Colonic mucosa (tissue), 4 donors: ENCODE measurements at regions not wholly inside any gene's neighbourhood (a gene's known extent, or its start where the extent isn't known, plus 50 kb on each side); places are given as distances from the start of the nearest gene placed in this dataset.
"Not testable (repeated sequence)": the region's sequence is repeated elsewhere in the genome, so short reads cannot be mapped to it uniquely, and the experiment has no call there.

Source experiments
- DNase-seq: peaks from one replicate; pipeline ENCODE4 v3.0.0-alpha.2; 2020
- H3K27ac ChIP-seq: fragments of 200-600 bp; one replicate; pipeline ENCODE4 v1.8.0; 2021
- H3K27me3 ChIP-seq: fragments of 200-600 bp; one replicate; pipeline ENCODE4 v1.8.0; 2021
- H3K36me3 ChIP-seq: fragments of 200-600 bp; one replicate; pipeline ENCODE4 v1.8.0; 2021
- H3K4me1 ChIP-seq: fragments of 200-600 bp; one replicate; pipeline ENCODE4 v1.8.0; 2021; ENCODE audit warnings: mild to moderate bottlenecking
- H3K4me3 ChIP-seq: fragments of 200-600 bp; one replicate; pipeline ENCODE4 v1.8.0; 2021
- H3K9ac ChIP-seq, 2 donors: one replicate each; pipeline ENCODE4 v1.7.0; 2013; ENCODE audit warnings: control low read depth in 2 of 2, low read depth in 2 of 2, low read length in 2 of 2
- H3K9me3 ChIP-seq: fragments of 200-600 bp; one replicate; pipeline ENCODE4 v1.8.0; 2021
- intact Hi-C: fragments of 100-400 bp; cut with DNase I; formaldehyde crosslinking; loops from one replicate; pipeline ENCODE4 v1.14.1; 2022
- TF ChIP-seq, protein P1 (sequence below): fragments of 200-600 bp; IDR thresholded peaks from one replicate; pipeline ENCODE4 v1.8.0; 2022; ENCODE audit warnings: antibody characterized with exemption, mild to moderate bottlenecking
- donor health status: healthy.
- donor health status: DM: no; HTN: no; CAD: no.
- donor health status: DM: no; HTN: no; CAD: no.

DNA sequence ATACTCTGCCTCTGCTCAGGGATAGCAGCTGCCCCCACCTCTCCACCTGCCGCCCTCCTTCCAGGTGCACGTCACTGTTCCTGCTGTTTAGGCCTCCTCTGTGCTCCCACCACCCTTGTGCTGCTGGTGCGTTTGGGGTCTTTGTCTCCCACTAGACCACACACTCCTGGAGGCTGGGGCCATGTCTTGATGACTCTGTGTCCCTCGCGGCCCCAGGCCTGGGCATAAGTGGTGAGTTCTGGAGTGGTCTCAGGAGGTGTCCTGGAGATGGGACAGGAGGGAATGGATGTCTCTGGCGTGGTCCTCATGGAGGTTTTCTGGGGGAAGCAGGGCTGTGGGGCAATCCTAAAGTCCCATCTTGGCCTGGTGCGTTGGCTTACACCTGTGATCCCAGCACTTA, 132.1 kb downstream of the TFCP2L1 start:
- Histone ChIP-seq H3K9me3 (no peaks in the 10 kb centered on the region), H3K4me1 (peaks cover 7% of the 10 kb centered on the region), H3K4me3 (no peak overlapping the region), H3K9ac (no peak overlapping the region), H3K36me3 (no peaks in the 10 kb centered on the region), H3K27me3 (no peaks in the 10 kb centered on the region), H3K27ac (no peak overlapping the region)
- intact Hi-C loops, result no loop called here
- TF ChIP-seq, protein P1, sequence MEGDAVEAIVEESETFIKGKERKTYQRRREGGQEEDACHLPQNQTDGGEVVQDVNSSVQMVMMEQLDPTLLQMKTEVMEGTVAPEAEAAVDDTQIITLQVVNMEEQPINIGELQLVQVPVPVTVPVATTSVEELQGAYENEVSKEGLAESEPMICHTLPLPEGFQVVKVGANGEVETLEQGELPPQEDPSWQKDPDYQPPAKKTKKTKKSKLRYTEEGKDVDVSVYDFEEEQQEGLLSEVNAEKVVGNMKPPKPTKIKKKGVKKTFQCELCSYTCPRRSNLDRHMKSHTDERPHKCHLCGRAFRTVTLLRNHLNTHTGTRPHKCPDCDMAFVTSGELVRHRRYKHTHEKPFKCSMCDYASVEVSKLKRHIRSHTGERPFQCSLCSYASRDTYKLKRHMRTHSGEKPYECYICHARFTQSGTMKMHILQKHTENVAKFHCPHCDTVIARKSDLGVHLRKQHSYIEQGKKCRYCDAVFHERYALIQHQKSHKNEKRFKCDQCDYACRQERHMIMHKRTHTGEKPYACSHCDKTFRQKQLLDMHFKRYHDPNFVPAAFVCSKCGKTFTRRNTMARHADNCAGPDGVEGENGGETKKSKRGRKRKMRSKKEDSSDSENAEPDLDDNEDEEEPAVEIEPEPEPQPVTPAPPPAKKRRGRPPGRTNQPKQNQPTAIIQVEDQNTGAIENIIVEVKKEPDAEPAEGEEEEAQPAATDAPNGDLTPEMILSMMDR, result no peak
- no peak for DNase-seq

DNA sequence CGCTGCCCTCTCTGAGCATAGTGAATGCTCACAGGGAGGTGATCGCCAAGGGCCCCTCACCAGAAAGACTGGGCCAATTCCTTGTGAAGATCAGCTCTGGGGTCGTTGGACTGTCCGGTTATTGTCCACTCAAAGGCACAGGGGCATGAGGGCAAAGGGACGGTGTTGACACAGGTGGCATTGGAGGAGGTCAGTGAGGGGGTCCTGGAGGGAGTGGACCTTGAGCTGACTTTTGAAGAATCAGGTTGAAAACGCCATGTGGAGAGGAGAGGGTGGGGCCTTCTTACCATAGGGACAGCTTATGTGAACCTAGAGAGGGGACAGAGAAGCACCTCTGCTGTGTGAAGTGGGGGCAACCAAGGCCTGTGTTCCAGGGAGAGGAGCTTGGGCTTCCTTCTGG, 131.5 kb downstream of the TFCP2L1 start:
- intact Hi-C loops, result no loop called here
- no peak for DNase-seq
- H3K4me3 ChIP-seq, result no peak overlapping the region
- H3K36me3 ChIP-seq, result no peaks in the 10 kb centered on the region
- TF ChIP-seq, protein P1, result no peak
- no peaks in the 10 kb centered on the region for H3K27me3 ChIP-seq
- H3K27ac ChIP-seq, result no peak overlapping the region
- no peaks in the 10 kb centered on the region for H3K9me3 ChIP-seq
- no peak overlapping the region for H3K9ac ChIP-seq
- H3K4me1 ChIP-seq, result peaks cover 7% of the 10 kb centered on the region

DNA sequence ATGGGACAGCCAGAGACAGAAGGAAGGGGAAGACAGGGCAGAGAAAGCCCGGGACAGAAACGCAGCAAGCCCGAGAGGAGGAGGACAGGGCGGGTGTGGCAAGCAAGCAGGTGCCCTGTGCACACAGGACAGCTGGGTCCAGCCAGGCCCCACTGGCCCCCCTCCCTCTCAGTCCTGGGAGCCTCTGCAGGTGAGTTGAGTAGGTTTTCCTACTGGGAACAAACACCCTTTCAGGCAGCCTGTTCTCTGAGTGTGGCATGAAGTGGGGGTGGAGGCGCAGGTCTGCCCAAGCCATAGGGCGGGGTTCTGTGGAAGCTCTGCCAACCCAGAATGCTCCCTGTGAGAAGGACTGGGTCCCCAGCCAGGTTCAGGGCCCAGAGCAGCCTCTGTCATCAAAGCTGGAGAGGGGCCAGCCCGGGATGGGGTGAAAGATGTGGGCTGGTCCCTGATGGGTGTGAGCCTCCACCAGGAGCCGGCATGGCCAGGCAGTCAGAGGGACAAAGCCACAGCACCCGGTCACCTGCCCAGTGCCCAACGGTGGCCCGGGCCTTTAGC, 129.4 kb downstream of the TFCP2L1 start:
- peaks cover 7% of the 10 kb centered on the region for H3K4me1 ChIP-seq
- TF ChIP-seq, protein P1, result no peak
- peak overlapping the region; percentile 66 for H3K27ac ChIP-seq
- peak overlapping the region; percentile 3 for H3K4me3 ChIP-seq
- intact Hi-C loops, result no loop called here
- no peaks in the 10 kb centered on the region for H3K9me3 ChIP-seq
- H3K9ac ChIP-seq, result peak overlapping the region; percentile 3 to 73
- no peaks in the 10 kb centered on the region for H3K36me3 ChIP-seq
- no peaks in the 10 kb centered on the region for H3K27me3 ChIP-seq
- DNase-seq, result peak; percentile 86

DNA sequence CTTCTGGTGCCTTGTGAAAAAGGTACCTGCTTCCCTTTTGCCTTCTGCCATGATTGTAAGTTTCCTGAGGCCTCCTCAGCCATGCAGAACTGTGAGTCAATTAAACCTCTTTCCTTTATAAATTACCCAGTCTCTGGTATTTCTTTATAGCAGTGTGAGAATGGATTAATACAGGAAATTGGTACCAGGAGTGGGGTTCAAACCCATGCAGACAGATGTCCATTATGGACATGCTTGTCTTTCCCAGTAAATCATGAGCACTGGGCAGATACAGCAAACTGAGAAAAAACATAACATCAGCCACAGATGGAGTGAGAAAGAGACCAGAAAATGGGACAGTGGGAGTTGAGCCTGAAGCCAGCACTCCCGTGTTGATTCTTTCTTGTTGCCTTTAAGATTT, 127.5 kb downstream of the TFCP2L1 start:
- H3K4me1 ChIP-seq, intact Hi-C loops, H3K9me3 ChIP-seq, DNase-seq, H3K4me3 ChIP-seq, H3K36me3 ChIP-seq, H3K27me3 ChIP-seq, H3K27ac ChIP-seq, H3K9ac ChIP-seq: not testable (repeated sequence)

DNA sequence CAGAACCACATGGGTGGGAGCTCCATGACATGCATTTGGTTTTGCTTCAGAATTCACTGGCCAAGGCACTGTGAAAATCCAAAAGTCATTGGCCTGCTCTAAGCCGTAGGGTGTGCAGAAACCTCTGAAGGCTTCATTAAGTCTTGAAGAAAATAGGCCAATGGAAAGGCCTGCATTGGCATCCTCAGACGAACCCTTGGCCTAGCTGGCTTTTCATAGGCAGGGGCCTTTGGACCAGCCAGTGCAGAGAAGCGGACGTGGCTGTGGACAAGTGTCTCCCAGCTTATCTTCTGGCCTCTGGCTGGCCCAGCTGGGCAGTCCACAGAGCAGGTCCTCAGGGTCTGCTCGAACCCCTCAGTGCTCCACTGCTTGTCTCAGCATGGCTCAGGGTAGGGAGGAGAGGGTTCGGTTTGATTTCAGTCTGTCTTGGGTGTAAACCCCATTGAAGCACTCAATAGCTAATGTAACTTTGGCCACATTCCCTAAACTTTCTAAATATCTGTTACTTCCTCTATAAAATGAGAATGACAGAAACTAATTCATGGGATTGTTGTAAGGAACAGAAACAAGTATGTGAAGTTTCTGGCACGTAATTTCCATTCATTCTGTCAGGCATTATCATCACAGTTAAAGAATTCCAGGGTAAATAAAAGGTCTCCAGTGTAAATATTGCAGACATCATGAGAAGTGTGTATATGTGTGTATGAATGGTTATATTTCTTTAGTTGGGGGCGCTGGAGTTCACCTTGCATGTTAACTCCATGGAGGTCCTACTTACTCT, 125.5 kb downstream of the TFCP2L1 start:
- Histone ChIP-seq H3K27ac (no peak overlapping the region), H3K9me3 (no peaks in the 10 kb centered on the region), H3K36me3 (no peaks in the 10 kb centered on the region), H3K9ac (no peak overlapping the region), H3K4me1 (peaks cover 7% of the 10 kb centered on the region), H3K27me3 (no peaks in the 10 kb centered on the region), H3K4me3 (no peak overlapping the region)
- intact Hi-C loops, result no loop called here
- DNase-seq, result no peak
- TF ChIP-seq, protein P1, result no peak

DNA sequence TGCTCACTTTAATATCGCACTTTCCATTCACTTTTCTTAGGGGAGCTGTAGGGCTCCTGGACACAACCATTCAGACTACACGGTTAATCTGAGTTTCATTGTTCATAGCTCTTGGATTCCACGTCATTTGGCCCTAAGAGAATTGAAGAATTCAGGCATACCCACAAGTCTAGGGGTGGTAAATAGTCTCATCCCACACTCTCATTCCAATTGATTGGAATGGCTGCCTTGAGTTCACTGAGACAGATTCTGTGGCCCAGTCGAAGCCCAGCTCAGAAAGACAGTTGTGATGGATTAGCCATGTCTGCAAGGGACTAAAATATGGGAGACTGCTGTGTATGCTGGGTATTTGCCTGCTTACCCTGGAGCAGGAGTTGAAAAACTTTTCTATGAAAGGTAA, 124.6 kb downstream of the TFCP2L1 start:
- intact Hi-C loops, result no loop called here
- H3K4me3 ChIP-seq, result no peak overlapping the region

More for the DNA sequence above, 124.6 kb downstream of the TFCP2L1 start:
- no peaks in the 10 kb centered on the region for H3K27me3 ChIP-seq
- peaks cover 4% of the 10 kb centered on the region for H3K4me1 ChIP-seq
- DNase-seq, result no peak
- no peak overlapping the region for H3K9ac ChIP-seq
- TF ChIP-seq, protein P1, result no peak
- no peak overlapping the region for H3K27ac ChIP-seq
- no peaks in the 10 kb centered on the region for H3K9me3 ChIP-seq
- no peaks in the 10 kb centered on the region for H3K36me3 ChIP-seq
